ENCODE measurements at regions not wholly inside any gene's neighbourhood (a gene's known extent, or its start where the extent isn't known, plus 50 kb on each side); places are given as distances from the start of the nearest gene placed in this dataset.
A peak's percentile ranks its signal among the peaks of the same experiment; 100 is the strongest.

DNA sequence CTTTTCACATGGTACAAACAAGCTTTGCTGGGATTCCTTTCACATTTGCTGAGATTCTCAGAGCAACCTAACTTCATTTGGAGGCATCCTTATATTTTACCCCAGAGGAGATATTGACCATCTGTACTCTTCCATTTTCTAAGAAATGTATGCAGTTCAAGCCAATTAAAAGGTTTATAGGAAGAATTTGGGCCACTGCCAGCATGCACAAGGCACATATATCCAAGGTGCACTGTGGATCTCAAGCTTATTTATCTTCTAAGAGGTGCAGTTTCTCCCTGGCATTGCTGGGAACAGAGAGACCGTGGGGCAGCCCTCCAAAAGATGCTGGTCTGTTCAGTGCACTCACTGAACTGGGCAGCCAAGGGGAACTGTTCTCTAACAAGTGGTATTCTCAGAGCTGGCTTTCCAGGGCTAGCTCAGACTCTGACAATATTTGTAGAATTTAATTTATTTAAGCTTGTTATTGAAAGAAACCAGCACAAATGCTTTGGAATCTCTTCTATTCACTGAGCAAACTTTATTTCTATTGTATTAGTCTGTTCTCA lies 213.3 kb downstream of the TENT4A start:
- peak; percentile 65 for DNase-seq

DNA sequence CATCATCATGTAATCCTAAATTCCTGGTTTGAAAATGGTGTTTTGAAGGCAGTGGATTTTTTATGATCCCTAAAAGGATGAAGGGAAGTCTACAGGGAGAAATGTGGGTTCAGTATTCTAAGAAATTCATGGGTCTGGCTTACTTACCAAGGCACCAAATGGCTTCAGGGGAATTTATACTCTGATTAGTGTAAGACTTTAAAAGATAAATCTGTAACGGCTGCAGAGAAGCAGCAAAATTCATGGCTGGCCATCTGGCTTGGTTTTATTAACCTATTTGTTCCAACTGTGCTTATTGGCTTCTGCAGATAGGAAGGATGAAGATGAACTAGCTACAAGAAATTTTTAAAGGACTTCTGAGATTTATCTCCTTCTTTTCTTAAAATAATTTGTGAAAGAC lies 222.8 kb downstream of the TENT4A start:
- peak; percentile 66 for DNase-seq

DNA sequence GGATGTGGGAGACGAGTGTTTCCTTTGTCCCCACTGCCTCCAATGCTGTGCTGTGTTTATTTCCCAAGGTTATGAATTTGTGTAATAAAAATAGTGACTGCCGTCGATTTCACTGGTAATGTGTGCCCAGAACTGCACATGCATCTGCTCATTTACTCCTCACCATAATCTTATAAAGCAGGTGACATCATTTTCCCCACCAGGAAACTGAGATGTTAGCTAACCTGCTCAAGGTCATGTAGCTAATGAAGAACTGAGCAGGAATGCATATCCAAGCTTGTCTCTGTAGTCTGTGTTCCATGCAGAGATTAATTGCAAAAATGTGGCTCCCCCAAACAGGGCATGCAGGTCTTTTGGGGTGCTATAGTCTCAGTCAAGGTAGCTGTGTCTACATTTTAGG lies 224.4 kb downstream of the TENT4A start:
- peak; percentile 69 for DNase-seq

DNA sequence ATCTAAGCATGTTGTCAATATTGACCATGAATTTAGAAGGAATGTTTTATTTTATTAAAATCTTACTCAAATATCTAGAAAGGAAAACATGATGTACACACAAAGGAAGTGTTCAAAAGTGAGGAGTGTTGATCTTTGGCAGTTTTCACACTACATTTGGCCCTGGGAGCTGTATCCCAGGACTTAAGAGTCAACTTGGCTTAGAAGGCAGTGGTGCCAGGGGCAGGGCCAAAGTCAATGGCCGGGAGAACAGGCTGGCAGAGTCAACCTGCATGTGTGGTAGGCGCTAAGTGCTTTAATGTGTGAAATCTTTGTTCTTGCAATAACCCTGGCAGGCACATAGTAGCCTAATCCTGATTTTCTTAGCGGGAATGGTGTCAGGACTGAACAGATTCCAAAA lies 228.4 kb downstream of the TENT4A start:
- DNase-seq, result no peak

DNA sequence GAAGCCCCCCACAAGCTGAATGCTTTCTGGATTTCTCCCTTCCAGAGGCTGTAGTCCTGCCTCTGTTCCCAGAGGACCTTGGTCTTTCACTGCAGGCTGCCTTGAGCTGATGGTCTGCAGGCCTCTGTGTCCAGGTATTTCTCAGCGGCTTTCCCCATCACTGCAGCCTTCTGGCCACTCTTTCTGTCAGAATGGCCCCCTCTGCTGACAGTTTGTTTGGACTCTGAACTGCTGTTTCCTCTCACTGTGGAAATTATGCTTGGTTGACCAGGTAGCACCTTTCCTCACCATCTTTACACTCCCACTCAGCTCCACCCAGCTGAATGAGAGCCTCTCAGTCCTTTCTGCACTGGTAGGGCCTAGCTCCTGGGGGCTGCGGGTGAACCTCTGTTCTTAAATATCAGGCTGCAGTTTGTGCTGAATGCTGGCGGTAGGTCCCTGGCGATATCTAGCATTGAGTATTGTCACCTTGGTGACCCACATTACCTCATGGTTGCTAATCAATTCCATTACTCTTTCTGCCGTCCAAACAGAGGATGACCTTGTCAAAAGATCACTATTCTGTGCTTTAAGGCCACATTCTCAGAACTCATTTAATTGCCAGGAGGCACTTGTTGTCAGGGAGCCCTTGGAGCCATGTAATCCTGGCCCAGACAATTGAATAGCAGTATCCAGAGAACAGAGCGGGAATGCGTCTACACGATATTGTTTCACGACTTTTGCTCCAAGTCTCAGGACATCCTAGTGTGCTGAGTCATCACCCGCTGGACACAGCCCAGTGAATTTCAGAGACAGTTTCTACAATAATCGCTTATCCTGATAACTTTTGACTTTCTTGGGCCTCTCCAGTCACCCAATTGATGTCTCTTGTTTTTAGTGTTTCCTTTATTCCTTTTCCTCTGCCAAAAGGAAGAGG lies 230.2 kb downstream of the TENT4A start:
- DNase-seq, result no peak

DNA sequence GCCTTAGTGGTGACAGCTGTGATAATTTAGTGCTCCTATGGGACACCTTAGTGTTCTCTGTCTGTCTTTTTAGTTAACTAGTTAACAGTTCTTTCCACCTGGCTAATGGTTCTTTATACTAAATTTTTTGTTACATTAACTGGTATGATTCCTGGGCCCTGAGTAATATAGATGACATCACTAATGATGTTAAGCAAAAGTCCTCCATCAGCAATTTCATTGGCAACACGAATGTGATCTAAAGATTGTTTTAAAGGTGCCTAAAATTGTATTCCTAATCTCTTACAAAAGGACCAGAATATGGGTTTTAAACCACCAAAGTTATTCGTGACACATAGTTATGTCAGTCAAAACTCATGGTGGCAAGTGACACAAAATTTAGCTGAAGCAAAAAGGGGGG lies 235.3 kb downstream of the TENT4A start:
- no peak for DNase-seq

DNA sequence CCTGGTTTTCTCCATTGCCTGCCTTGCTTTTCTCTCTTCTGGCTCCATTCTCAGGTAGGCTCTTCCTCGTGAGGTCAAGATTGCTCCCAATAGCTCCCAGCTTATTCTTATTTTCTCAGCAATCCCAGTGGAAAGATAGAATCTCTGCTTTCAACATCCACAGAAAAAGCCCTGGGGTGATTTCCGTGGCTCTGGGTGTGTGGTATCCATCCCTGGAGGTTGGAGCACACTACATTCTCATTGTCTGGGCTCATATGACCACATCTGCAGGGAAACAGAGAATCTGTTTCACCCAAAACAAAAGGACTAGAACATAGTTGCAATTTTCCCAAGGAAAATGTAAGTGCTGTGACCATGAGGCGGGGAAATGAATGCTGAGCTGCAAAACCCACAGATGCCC lies 236.0 kb downstream of the TENT4A start:
- DNase-seq, result no peak

DNA sequence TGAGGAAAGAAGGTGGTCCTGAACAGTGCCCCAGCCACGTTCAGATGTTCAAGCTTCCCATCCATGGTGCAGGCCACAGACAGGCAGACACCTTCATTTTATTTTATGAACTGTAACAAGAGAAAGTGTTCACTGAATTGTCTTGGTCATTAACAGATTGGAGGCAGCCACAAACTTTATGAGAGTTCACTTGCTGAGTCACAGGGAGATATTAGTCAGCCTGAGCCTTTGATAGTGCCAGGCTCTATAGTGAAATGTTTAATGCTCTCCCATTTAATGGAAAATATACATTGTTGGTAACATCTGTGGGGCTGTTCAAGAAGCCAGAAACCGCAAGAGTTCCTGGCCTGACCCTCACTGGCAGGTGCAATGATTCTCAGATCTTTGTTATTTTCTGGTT lies 237.0 kb downstream of the TENT4A start:
- DNase-seq, result no peak

DNA sequence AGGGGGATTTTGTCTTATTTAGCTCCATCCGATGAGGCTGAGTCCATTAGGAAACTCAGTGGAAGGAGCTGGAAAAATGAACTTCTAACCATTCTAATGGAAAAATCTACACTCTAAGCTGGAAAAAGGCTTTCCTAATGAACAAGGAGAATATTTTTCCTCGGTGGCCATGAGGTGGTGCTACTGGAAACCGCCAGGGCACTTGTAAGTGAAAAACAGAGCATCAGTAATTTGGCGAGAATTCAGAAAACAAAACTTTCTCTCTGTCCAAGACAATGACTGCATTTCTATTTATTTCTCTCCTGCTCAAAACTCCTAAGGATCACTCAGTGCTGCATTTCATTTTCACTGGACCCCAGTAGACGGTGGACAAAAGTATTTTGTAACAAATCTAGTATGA lies 237.6 kb downstream of the TENT4A start:
- no peak for DNase-seq

DNA sequence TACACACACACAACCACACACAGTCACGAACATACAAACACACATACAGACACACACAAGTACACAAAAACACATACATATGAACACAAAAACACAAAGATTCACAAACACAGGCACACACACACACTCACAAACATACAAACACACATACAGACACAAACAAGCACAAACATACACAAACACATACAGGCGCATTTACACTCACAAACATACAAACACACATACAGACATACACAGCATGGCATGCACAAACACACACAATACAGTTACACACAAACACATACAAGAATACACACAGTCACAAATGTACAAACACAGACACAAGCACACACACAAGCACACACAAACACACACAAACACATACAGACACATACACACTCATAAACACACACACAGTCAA lies 247.9 kb downstream of the TENT4A start:
- no peak for DNase-seq

DNA sequence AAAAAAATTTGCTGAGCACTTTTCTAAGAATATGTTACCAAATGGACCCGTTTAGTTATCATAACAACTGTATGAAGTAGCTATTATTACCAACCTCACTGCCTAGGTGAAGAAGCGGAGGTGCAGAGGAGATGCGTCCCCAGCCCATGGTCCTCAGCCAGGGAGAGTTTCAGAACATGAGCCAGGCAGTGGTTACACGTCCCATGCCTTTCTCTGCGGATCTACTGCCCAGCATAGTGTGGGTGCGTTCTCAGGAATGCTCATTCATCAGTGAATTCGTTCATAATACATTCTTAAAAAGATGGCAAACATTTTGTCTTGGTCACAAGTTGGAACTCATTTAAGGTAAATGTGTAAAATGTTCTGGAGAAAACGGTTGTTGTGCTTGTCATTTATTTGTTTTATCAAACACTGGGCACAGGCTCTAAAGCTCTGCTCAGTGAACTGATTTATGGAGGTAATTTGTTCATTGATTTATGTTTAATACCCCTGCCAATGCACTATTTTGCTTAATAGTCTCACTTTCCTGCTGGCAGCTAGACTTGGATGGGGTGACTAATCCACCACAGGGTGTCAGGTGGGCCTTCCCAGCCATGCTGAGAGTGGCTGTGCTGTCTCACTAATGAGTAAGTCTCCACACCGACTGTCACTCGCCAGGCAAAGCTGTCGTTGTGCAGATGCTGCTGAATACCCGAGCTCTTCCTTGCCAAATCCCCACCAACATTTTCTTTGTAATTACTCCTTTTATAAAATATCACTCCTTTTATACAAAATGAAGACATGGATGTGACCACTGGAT lies 248.8 kb downstream of the TENT4A start:
- no peak for DNase-seq

DNA sequence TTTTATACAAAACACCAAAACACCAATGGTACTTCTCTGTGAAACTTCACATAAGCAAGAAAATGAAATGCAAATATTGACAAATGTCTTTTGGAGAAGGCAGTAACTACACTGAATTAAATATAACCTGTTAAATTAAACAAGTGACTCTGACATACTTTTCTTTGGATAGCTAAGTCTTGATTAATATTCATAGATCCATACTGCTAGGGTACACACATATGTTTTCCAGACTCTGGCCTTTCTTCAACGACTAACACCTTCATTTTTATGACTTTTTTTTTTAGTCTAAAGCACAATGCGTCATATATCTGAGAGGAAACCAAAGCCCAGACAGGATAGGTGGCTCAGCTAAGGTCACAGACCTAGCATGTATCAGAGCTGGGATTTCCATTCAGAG lies 263.7 kb downstream of the TENT4A start:
- DNase-seq, result no peak

DNA sequence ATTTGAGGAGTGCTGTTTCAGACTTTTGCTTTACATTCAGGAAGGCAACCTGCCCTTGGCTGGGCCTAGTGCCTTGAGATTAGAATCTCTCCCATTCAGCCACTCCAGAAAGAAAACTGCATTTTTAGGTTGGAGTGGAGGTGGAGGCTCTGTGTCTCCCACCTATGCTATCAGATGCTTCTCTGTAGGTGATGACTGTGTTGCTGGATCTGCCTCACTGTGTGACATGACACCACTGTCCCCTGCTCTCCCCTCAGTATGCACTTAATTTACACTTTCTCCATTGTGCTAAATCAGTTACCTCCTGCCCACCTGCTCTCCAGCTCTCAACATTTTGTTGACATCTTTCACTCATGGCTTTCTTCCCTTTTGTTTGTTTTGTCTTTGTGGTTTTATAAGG lies 265.8 kb downstream of the TENT4A start:
- DNase-seq, result no peak

DNA sequence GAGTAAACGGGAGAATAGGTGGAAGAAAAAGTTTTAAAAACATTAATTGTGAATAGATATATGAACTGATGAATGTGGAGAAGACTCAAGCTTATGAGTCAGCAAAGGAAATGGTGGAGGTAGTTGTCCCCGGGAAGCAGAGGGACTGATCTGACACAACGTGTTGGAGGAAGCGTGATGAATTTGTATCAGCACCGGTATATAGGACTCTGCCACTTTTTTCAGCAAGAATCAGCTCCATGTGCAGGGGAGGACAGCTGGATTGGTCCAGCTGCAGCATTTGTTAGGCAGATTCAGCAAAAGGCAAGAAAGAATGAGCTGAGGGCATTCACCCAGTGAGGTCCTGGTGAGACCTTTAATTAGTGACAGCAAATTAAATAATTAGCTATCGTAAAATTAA lies 276.0 kb downstream of the TENT4A start:
- no peak for DNase-seq

DNA sequence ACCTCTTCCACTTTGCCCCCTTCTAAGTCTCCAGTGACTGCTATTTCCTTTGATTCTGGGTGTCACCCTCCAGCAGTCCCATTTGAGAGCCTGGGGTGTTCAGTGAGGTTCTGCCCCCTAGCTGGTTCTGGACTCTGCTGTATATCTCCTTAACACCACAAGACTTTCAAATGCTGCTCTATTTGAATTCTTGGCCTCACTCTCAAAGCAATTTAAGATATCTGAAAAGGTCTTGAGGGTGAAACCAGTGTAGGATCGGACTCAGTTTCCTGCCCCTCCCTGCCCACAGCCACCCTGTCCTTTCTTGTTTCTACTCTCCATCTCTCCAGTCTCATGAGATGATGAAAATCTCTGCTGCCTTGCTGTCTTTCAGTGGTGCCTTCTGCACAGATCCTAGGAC lies 280.9 kb downstream of the TENT4A start:
- no peak for DNase-seq

DNA sequence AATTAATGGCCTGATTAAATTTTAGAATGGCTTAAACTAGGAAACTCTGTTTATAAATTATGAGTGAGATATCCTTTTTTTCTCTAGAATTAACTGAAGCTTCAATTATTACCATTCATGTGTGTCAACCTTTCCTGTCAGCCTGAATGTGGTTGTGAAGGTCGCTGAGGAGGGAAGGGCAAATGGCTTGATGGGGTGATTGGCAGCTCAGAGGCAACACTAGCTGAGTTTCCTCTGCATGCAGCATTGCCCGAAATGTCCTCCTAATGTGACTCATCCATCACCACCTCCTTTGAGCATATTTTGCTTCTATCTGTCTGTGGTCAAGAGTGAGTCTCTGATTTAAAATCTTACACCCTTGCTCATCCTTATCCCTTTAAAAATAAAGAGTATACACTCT lies 281.9 kb downstream of the TENT4A start:
- no peak for DNase-seq

DNA sequence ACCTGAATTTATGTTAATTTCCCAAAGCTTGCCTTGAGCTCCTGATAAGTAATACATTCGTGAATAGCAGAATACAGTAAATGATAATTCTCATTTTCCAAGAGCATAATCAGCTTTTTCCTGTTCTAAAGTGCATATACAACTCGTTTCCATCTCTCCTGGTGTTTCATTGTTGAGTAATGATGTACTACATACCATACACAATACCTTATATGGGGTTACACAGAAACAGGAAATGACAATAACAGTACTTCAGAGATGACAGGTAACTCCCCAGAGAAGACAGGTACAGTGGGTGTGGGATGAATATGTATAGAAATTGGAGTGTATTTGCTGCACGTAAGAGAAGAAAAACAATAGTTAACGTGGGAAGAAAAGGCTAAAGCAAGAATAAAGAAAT lies 287.1 kb downstream of the TENT4A start:
- no peak for DNase-seq

DNA sequence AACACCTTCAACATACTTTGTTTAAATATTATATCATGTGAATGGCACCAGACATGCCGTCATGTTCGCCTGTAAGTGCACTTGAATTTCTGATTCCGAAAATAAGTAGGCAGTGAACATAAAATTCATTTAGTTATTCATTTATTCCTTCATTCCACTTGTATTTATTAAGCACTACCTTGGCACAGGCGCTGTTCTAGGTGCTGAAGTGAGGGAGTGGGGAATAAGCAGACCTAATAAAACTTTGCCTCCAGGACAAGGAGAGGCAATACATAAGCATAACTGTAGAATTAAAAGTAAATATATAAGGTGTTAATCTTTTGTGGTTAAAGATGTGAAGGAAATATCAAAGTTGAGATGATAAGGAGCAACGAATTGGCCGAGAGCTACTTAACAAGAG lies 297.4 kb downstream of the TENT4A start:
- DNase-seq, result no peak

DNA sequence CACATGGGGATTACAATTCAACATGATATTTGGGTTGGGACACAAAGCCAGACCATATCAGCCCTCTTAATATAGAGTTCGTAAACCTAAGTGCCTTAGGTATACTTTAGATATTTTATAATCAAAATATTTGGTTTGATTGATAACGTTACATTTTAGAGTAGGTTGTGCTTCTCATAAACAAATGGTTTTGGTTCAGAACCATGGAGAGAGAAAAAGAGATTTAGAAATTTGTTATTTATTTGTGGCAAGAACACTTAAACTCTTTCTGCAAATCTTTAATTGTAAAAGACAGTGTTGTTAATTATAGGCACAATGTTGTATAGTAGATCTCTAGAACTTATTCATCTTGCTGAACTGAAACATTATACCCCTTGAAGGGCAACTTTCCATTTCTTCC lies 298.8 kb downstream of the TENT4A start:
- DNase-seq, result no peak

DNA sequence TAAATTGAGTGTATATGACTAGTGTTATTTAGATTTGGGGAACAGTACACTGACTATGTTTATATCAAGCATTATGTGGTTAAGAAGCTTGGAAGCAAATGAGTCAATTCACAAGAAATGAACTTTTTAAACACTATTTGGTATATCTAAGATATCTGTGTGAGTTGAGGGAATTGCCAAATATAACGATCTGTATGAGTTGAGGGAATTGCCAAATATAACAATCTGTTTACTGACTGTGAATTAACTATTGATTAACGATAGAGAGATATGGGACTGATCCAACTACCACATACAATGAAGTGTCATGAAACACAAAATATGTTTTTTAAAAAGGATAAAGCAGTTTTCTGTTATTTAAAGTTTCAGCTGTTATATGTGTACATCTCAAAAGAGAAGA lies 301.4 kb downstream of the TENT4A start:
- DNase-seq, result no peak

DNA sequence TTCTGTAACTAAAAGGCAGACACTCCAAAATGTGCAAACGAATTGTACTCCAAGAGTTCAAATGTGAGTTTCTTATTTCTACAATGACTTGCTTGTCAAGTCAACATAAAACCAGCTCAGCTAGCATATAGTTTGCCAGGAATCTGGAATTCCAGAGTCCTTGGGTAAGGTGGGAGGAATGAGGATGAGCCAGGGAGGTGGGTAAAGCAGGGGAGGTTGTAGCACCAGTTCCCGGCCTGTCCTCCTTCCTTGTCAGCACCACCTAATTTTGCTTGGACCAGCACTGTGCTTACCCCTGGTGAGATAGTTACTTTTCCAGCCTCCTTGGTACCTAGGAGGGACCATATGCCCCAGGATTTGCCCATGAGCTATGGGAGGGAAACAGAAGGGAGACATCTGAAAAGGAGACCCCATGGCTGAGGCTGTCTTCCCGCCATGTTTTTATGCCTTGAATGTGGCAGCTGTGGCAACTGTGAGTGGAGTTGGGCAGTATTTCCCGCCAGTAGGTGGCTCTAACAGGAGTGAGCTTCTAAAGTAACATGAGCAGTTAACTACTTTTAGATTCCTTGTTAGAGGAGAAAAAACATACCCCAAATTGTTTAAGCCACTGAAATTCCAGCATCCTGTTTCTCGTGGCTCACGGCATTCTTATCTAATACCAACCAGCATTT lies 302.5 kb downstream of the TENT4A start:
- DNase-seq, result peak; percentile 72

DNA sequence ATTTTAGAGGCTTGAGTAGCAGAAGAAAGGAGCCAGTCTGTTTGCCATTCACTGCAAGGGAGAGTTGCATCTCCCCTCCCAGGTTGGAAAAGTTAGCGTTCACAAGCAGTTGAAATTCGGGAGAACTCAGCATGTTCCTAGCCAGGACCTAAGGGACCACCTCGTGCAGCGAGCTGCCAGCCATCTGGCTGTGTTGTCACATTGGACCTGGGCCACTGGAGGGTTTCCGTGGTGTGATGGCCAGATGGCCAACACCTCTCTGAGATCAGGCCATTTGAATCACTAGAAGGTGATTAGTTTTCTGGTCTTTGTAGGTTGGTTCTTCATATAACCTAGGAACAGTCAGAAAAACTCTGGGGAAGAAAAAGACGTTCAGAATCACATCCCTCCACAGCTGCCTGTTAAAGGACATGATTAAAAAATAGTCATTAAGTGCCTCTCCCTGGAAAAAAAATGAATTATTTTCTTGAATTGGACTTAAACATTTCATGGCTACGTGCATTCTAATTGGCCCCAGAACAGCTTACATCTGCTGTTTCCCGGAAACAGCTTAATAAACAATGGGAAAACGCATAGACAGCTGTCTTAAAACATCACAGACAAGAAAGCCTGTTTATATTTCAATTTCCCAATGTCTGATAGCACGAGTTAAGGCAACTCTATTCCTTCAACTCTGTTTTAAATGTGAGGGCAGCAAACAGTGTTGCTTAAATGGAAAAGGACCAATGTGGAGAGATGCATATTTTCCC lies 303.9 kb downstream of the TENT4A start:
- peak; percentile 79 for DNase-seq

DNA sequence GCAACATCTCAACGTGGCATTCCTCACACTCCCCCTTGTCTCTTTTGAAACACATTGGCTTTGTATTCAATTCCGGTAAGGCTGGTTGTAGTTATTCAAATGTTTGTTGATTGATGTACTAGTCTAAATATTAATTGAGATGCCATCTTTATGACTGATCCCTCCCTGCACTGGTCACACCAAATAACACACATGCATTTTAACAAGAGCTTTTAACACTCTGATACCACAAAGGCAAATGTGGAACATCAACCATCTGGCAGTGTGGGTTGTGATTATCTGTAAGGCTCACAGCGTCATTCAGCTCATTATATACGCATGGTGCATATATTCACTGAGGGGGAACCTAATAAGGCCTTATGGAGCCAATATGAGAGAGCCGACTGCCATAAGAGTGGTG lies 305.0 kb downstream of the TENT4A start:
- peak; percentile 93 for DNase-seq

Measured in DMS 273 treated with DMSO at 0.1 percent for 48 hours (cell line).